Erythroblast (primary cell): ENCODE measurements at regions not wholly inside any gene's neighbourhood (a gene's known extent, or its start where the extent isn't known, plus 50 kb on each side); places are given as distances from the start of the nearest gene placed in this dataset.

Experiments
- GATA1 ChIP-seq: IDR thresholded peaks from 2 replicates; pipeline ENCODE4 v1.6.1; 2011; ENCODE audit warnings: low read depth, mild to moderate bottlenecking, control low read depth, low read length, moderate library complexity
- POLR2A ChIP-seq: IDR thresholded peaks from 2 replicates; pipeline ENCODE4 v1.6.1; 2011; ENCODE audit warnings: mild to moderate bottlenecking, low read length

GRCh38 chr2:105176429-105176828 lies 65.1 kb upstream of the GPR45 start:
- TF ChIP-seq POLR2A, result no peak
- no peak for TF ChIP-seq GATA1
